ENCODE measurements at regions not wholly inside any gene's neighbourhood (a gene's known extent, or its start where the extent isn't known, plus 50 kb on each side); places are given as distances from the start of the nearest gene placed in this dataset.
"Not testable (repeated sequence)": the region's sequence is repeated elsewhere in the genome, so short reads cannot be mapped to it uniquely, and the experiment has no call there.

DNA sequence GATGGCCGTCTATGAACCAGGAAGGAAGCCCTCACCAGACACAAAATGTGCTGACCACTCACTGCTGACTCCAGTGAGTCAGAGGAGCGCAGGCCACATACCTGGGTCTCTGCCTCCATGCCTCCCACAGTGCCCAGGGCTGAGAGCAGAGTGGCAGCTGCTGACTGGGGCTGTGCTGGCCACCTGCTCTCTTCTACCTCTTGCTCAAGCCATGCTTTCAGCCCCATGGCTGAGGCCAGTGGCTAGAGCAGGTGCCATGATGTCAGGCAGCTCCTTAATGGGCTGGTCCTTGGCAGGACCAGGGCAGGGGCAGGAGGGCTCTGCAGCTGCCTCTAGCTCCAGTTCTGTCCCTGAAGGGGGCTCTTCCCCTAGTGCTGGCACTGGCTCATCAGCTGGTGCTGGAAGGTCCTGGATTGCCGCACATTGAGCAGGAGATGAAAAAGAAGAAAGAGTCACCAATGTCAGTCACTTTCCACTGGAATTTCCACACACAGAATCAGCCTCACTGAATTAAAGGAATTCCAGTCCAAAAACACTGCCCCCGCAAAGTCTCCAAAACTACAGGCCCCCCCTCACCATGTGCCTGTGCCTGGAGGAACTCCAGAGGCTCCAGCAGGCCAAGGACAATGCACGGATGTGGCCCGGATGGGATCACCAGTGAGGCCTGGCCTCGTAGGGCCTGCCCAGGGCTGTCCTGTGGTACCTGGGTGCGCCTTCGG, 86.4 kb downstream of the GGTLC2 start:
- H3K36me3 Mint-ChIP-seq = no peaks in the 10 kb centered on the region
- H3K4me1 Mint-ChIP-seq = no peaks in the 10 kb centered on the region
- H3K4me3 Mint-ChIP-seq = no peak overlapping the region
- no peak overlapping the region for H3K27ac Mint-ChIP-seq
- no peaks in the 10 kb centered on the region for H3K9me3 Mint-ChIP-seq
- no peak for DNase-seq
- CTCF ChIA-PET = no interaction called here
- peaks cover 34% of the 10 kb centered on the region for H3K27me3 Mint-ChIP-seq

DNA sequence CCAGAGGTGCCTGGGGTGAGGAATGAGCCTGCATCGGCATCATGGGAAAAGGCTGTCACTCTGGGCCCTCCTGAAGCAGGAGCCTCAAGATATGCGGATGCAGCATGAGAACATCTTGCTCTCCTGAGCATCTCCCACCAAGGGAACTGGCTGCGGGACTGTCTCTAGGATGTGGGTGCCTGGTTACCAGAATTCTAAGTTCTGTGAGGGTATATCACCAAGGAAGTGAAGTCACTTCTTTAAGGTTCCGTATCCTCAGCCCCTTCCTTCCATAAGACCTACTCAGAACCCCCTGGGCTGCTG, 86.9 kb downstream of the GGTLC2 start:
- H3K9me3 Mint-ChIP-seq = no peaks in the 10 kb centered on the region
- DNase-seq = no peak
- CTCF ChIA-PET = no interaction called here
- H3K27me3 Mint-ChIP-seq = peaks cover 38% of the 10 kb centered on the region
- no peaks in the 10 kb centered on the region for H3K36me3 Mint-ChIP-seq
- H3K4me3 Mint-ChIP-seq = no peak overlapping the region
- H3K4me1 Mint-ChIP-seq = no peaks in the 10 kb centered on the region
- no peak overlapping the region for H3K27ac Mint-ChIP-seq

GRCh38 chr22:22733006-22733405, 88.6 kb downstream of the GGTLC2 start:
- not testable (repeated sequence) for H3K27ac Mint-ChIP-seq, H3K4me1 Mint-ChIP-seq, DNase-seq, H3K36me3 Mint-ChIP-seq, H3K4me3 Mint-ChIP-seq, H3K9me3 Mint-ChIP-seq
- CTCF ChIA-PET = interaction anchor here (1.0 kb wide), 1 partner anchor 13 kb away, joined by 4 read pairs; no protein-coding TSS in a partner anchor
- peaks cover 45% of the 10 kb centered on the region for H3K27me3 Mint-ChIP-seq

DNA sequence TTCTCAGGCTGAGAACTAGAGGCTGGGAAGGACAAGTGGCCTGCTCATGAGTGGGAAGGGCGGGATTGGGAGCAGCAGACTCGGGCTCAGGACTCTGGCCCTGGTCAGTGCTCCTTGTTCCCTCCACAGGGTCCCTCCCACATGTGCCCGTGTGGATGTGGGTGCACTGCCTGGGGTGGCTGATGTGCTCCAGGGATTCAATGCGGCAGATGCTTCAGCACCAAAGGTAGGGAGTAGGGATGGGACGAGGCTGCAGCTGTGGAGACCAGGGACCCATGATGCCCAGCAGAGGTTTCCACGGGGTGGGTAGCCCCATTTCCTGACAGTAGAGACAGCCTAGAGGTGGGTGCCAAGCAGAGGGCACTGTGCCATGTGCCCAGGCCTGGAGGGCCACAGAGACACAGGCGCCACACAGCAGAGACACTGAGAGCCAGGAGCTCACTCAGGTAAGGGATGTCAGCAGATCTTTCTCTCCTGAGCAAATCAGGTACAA, 89.5 kb downstream of the GGTLC2 start:
- no peaks in the 10 kb centered on the region for H3K36me3 Mint-ChIP-seq
- CTCF ChIA-PET = interaction anchor here (1.0 kb wide), 1 partner anchor 12 kb away, joined by 4 read pairs; no protein-coding TSS in a partner anchor
- H3K4me3 Mint-ChIP-seq = no peak overlapping the region
- DNase-seq = no peak
- H3K4me1 Mint-ChIP-seq = no peaks in the 10 kb centered on the region
- H3K27ac Mint-ChIP-seq = no peak overlapping the region
- no peaks in the 10 kb centered on the region for H3K9me3 Mint-ChIP-seq
- peaks cover 50% of the 10 kb centered on the region for H3K27me3 Mint-ChIP-seq

GRCh38 chr22:22734395-22735272, 90.2 kb downstream of the GGTLC2 start:
- DNase-seq, H3K4me3 Mint-ChIP-seq, CTCF ChIA-PET, H3K36me3 Mint-ChIP-seq, H3K27ac Mint-ChIP-seq, H3K9me3 Mint-ChIP-seq, H3K4me1 Mint-ChIP-seq: not testable (repeated sequence)
- peaks cover 58% of the 10 kb centered on the region for H3K27me3 Mint-ChIP-seq

DNA sequence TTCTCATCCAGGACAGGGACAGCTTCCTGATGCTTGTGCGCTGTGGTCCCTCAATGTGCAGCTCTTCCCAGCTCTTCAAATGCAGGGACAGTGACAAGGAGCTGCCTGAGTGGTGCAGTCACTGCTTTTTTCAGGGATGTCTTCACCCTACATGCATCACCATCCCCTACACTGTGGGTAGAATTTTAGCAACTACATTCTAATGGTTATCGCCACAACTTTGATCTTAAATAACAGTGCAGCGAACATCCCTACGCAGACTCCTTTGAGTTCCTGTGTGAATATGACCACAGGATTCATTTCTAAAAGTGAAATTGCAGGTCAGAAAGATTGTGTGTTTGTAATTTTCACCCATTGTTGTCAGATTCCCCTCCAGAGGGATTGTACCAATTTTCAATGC, 90.9 kb downstream of the GGTLC2 start:
- H3K27me3 Mint-ChIP-seq = peaks cover 57% of the 10 kb centered on the region
- H3K4me3 Mint-ChIP-seq, H3K27ac Mint-ChIP-seq, DNase-seq, CTCF ChIA-PET, H3K9me3 Mint-ChIP-seq, H3K36me3 Mint-ChIP-seq, H3K4me1 Mint-ChIP-seq: not testable (repeated sequence)

DNA sequence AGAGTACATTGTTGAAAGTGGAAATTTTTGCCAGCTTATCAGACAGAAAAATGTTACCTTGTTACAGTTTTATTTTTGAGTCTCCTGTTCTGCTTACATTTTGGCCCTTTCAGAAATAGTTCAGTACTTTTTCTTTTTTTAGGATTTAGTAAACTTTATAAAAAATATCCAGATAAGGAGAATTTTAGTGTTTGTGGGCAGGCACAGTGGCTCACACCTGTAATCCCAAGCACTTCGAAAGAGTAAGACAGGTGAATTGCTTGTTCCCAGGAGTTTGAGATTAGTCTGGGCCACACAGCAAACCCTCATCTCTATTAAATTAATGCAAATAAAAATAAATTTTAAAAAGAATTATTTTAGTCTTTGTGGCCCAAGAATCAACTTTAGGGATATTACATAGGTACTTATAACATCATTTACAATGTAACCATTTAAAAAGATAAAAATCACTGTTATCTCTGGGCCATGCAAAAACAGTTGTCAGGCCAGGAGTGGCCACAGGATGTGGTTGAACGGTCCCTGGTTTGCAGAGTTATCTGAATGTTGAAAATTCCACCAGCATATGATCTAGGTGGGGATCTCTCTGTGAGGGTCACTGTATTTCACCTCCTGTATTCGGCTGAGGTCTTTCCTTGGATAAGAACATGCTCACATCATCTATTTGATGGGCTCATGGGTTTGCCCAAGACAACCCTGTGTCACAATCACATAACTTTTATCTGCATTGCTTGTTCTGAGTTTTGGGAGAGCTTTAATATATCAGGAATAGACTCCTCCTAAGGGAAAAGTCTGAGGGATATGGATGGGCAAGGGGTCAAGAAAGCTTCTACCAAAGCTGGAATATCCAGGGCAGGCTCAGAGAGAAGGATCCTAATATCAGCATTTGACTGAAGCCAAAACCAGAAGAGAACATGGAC, 91.5 kb downstream of the GGTLC2 start:
- Mint-ChIP-seq H3K27ac (no peak overlapping the region), H3K27me3 (peaks cover 51% of the 10 kb centered on the region), H3K9me3 (no peaks in the 10 kb centered on the region), H3K36me3 (no peaks in the 10 kb centered on the region), H3K4me3 (no peak overlapping the region), H3K4me1 (no peaks in the 10 kb centered on the region)
- DNase-seq = no peak
- CTCF ChIA-PET = interaction anchor here (1.0 to 1.9 kb wide), 2 partner anchors 17 to 26 kb away, joined by 3 to 6 read pairs; no protein-coding TSS in a partner anchor

DNA sequence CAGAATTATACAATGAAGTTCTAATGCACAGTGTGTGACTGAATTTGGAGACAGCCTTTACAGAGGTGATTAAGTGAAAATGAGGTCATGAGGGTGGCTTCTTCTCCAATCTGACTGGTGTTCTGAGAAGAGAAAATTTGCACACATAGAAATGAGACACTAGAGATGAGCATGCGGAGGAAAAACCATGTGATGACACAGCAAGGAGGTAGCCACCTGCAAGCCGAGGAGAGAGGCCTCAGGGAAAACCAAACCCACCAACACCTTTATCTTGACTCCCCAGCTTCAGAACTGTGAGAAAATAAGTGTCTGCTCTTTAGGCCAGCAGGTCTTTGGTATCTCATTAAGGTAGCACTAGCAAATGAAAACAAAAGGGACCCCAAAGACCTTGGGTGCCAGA, 93.2 kb downstream of the GGTLC2 start:
- Mint-ChIP-seq H3K27ac (no peak overlapping the region), H3K4me3 (no peak overlapping the region)
- CTCF ChIA-PET = interaction anchor here (1.9 kb wide), 1 partner anchor 15 kb away, joined by 6 read pairs; no protein-coding TSS in a partner anchor

GRCh38 chr22:22738959-22739585, 94.7 kb downstream of the GGTLC2 start:
- H3K4me1 Mint-ChIP-seq = no peaks in the 10 kb centered on the region
- no peaks in the 10 kb centered on the region for H3K9me3 Mint-ChIP-seq
- H3K27me3 Mint-ChIP-seq = peaks cover 54% of the 10 kb centered on the region
- DNase-seq = no peak
- H3K27ac Mint-ChIP-seq = no peak overlapping the region
- no peak overlapping the region for H3K4me3 Mint-ChIP-seq
- H3K36me3 Mint-ChIP-seq = no peaks in the 10 kb centered on the region
- CTCF ChIA-PET = no interaction called here

More for the DNA sequence above, 93.2 kb downstream of the GGTLC2 start:
- Mint-ChIP-seq H3K36me3 (no peaks in the 10 kb centered on the region), H3K4me1 (no peaks in the 10 kb centered on the region), H3K9me3 (no peaks in the 10 kb centered on the region), H3K27me3 (peaks cover 45% of the 10 kb centered on the region)
- DNase-seq = no peak

DNA sequence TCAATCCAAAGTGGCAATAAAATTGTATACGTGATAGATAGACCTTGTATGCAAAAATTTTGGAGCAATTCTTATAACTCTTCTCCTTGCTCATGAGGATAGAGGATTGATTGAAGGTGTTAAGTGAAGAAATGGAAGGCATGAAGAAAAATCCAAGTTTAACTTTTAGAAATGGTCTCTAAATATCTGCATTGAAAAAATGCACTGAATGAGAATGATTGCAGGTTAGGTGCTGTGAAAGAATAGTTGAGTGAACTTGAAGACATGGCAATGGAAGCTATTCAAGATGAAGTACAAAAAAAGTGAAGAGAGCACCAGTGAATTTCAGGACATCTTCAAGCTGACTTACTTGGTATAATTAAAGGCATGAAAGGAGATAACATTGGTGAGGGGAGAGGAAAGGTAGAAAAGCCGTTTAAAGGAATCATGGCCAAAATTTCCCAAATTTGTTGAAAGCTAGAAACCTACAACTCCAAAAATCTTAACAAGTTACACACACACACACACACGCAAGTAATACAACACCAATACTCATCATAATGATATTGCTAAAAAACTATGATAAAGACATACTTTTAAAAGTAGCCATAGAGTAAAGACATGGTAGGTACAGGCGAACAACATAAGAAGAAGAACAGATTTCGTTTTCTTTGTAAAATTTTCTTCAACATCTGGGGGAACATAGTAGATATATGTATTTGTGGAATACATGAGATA, 96.3 kb downstream of the GGTLC2 start:
- no peaks in the 10 kb centered on the region for H3K9me3 Mint-ChIP-seq
- no peak for DNase-seq
- peaks cover 57% of the 10 kb centered on the region for H3K27me3 Mint-ChIP-seq
- H3K36me3 Mint-ChIP-seq = no peaks in the 10 kb centered on the region
- H3K4me3 Mint-ChIP-seq = no peak overlapping the region
- no peaks in the 10 kb centered on the region for H3K4me1 Mint-ChIP-seq
- CTCF ChIA-PET = interaction anchor here (0.8 to 1.7 kb wide), 2 partner anchors 12 to 20 kb away, joined by 3 to 8 read pairs; no protein-coding TSS in a partner anchor
- no peak overlapping the region for H3K27ac Mint-ChIP-seq

DNA sequence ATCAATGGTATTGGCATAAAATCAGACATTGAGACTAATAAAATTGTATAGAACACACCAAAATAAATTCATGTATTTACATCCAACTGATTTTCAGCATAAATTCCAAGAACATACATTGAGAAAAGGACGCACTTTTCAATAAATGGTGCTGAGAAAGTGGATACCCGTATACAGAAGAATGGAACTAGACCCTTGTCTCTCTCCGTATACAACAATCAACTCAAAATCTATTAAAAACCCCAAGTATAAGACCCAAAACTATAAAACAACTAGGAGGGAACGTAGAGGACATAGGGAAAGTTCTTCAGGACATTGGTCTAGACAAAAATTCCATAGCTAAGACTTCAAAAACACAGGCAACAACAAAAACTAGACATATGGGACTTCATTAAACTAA, 97.4 kb downstream of the GGTLC2 start:
- Mint-ChIP-seq H3K4me3 (no peak overlapping the region), H3K36me3 (no peaks in the 10 kb centered on the region), H3K27me3 (peaks cover 56% of the 10 kb centered on the region), H3K4me1 (no peaks in the 10 kb centered on the region), H3K9me3 (no peaks in the 10 kb centered on the region), H3K27ac (no peak overlapping the region)
- DNase-seq = no peak
- CTCF ChIA-PET = interaction anchor here (1.7 to 1.8 kb wide), 3 partner anchors 11 to 143 kb away, joined by 4 to 8 read pairs (median 6); no protein-coding TSS in a partner anchor

DNA sequence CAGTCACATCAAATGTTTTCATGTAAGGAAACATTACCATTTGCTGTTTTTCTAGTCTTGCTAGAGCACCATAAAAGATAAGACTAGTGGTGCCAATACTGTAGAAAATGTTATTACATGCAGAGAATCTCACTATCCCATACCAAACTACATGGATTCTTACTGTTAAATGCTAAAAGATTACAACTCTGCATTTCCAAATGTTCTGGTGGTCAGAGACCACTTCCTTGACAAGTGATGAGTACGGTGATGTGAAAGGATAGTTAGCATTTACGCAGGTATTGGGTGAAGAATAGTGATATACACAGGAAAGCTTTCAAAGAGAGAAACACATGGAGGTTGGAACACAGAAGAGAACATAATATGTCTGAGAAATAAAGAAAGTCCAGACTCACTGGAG, 98.2 kb downstream of the GGTLC2 start:
- Mint-ChIP-seq H3K27me3 (peaks cover 56% of the 10 kb centered on the region), H3K36me3 (no peaks in the 10 kb centered on the region), H3K27ac (no peak overlapping the region), H3K4me1 (no peaks in the 10 kb centered on the region), H3K4me3 (no peak overlapping the region), H3K9me3 (no peaks in the 10 kb centered on the region)
- DNase-seq = no peak
- CTCF ChIA-PET = interaction anchor here (0.9 to 1.8 kb wide), 3 partner anchors 22 to 142 kb away, joined by 3 to 6 read pairs (median 4); no protein-coding TSS in a partner anchor

All from activated naive CD4-positive, alpha-beta T cell treated with anti-CD3 and anti-CD28 coated beads, Interleukin-2, amount 10 ng/mL, durations not matched to agents 7 days and 5 days (primary cell).